HG02885 (cell line): ENCODE measurements at regions not wholly inside any gene's neighbourhood (a gene's known extent, or its start where the extent isn't known, plus 50 kb on each side); places are given as distances from the start of the nearest gene placed in this dataset.
"Not testable (repeated sequence)": the region's sequence is repeated elsewhere in the genome, so short reads cannot be mapped to it uniquely, and the experiment has no call there.

ENCODE experiments used
- ATAC-seq: cut with Tn5 transposase; IDR thresholded peaks from one replicate; pipeline ENCODE4 v1.9.1; 2021; ENCODE audit warnings: mild to moderate bottlenecking; ENCODE audit not compliant: unreplicated experiment, poor library complexity

GRCh38 chr2:21999522-21999921 is 875.8 kb downstream of the TDRD15 start:
- ATAC-seq: no peak

GRCh38 chr2:22002066-22002465 is 878.3 kb downstream of the TDRD15 start:
- ATAC-seq: no peak

- ATAC-seq: no peak
Measured at GRCh38 chr2:22003270-22003669, 879.5 kb downstream of the TDRD15 start.

- ATAC-seq: no peak
Measured at GRCh38 chr2:22011048-22011447, 887.3 kb downstream of the TDRD15 start.

GRCh38 chr2:22020091-22020742 is 896.4 kb downstream of the TDRD15 start:
- ATAC-seq: no peak

GRCh38 chr2:22027345-22028005 is 903.7 kb downstream of the TDRD15 start:
- no peak for ATAC-seq

GRCh38 chr2:22035361-22035830 is 911.6 kb downstream of the TDRD15 start:
- ATAC-seq: no peak

GRCh38 chr2:22037274-22037673 is 913.5 kb downstream of the TDRD15 start:
- no peak for ATAC-seq

GRCh38 chr2:22043784-22044183 is 920.0 kb downstream of the TDRD15 start:
- no peak for ATAC-seq

GRCh38 chr2:22055784-22056620 is 932.2 kb downstream of the TDRD15 start:
- ATAC-seq: no peak

- ATAC-seq: no peak
Measured at GRCh38 chr2:22056621-22057132, 932.9 kb downstream of the TDRD15 start.

GRCh38 chr2:22062679-22063078 is 938.9 kb downstream of the TDRD15 start:
- ATAC-seq: no peak

GRCh38 chr2:22076454-22076853 is 952.7 kb downstream of the TDRD15 start:
- no peak for ATAC-seq

- no peak for ATAC-seq
Measured at GRCh38 chr2:22078701-22079100, 954.9 kb downstream of the TDRD15 start.

GRCh38 chr2:22079583-22079982 is 955.8 kb downstream of the TDRD15 start:
- no peak for ATAC-seq

- no peak for ATAC-seq
Measured at GRCh38 chr2:22086726-22087125, 963.0 kb downstream of the TDRD15 start.

- ATAC-seq: not testable (repeated sequence)
Measured at GRCh38 chr2:22103617-22104016, 979.8 kb downstream of the TDRD15 start.

GRCh38 chr2:22110244-22110651 is 986.5 kb downstream of the TDRD15 start:
- no peak for ATAC-seq

- no peak for ATAC-seq
Measured at GRCh38 chr2:22124003-22124402, 1000.2 kb downstream of the TDRD15 start.

- no peak for ATAC-seq
Measured at GRCh38 chr2:22126106-22126505, 1002.3 kb downstream of the TDRD15 start.

GRCh38 chr2:22126978-22127377 is 1003.2 kb downstream of the TDRD15 start:
- no peak for ATAC-seq
